Thoracic aorta (tissue), 2 donors: ENCODE measurements at regions not wholly inside any gene's neighbourhood (a gene's known extent, or its start where the extent isn't known, plus 50 kb on each side); places are given as distances from the start of the nearest gene placed in this dataset.

Source experiments
- ATAC-seq: fragments of 150-250 bp; one replicate; pipeline ENCODE4 v1.8.0; 2017; ENCODE audit warnings: low read depth; ENCODE audit not compliant: insufficient number of reproducible peaks, low FRiP score
- DNase-seq: peaks from one replicate; pipeline ENCODE4 v3.0.0-alpha.2; 2020; ENCODE audit warnings: low spot score
- H3K27ac ChIP-seq, 2 donors: fragments of 200-600 bp; sonication (generic); 1 replicate in 1 of 2; 2 replicates in 1 of 2; pipeline ENCODE4 v1.5.1; 2016; ENCODE audit warnings: mild to moderate bottlenecking in 2 of 2, moderate library complexity in 2 of 2
- H3K27me3 ChIP-seq: fragments of 200-600 bp; sonication (generic); replicated peaks from 2 replicates; pipeline ENCODE4 v1.6.0; 2016; ENCODE audit warnings: mild to moderate bottlenecking; ENCODE audit not compliant: insufficient read depth
- H3K36me3 ChIP-seq: fragments of 200-600 bp; sonication (generic); one replicate; pipeline ENCODE4 v1.5.1; 2016
- H3K4me1 ChIP-seq, 2 donors: fragments of 200-600 bp; sonication (generic); 1 replicate in 1 of 2; 2 replicates in 1 of 2; pipeline versions ENCODE4 v1.5.1 to v1.6.0; 2016; ENCODE audit warnings: low read depth in 2 of 2, mild to moderate bottlenecking in 1 of 2; ENCODE audit not compliant: control insufficient read depth in 1 of 2
- H3K4me3 ChIP-seq: fragments of 200-600 bp; sonication (generic); 2 replicates; pipeline ENCODE4 v1.5.1; 2016; ENCODE audit warnings: mild to moderate bottlenecking
- H3K9me3 ChIP-seq: fragments of 200-600 bp; sonication (generic); 2 replicates; pipeline ENCODE4 v1.5.1; 2016
- CTCF ChIP-seq: fragments of 200-600 bp; sonication (generic); IDR thresholded peaks from one replicate; pipeline ENCODE4 v1.5.1; 2019; ENCODE audit warnings: antibody characterized with exemption

GRCh38 chr9:130770093-130770492 lies 65.0 kb upstream of the ABL1 start:
- ATAC-seq (no peak), DNase-seq (no peak)
- no peaks in the 10 kb centered on the region for H3K36me3 ChIP-seq
- H3K4me3 ChIP-seq: no peak overlapping the region
- H3K27me3 ChIP-seq: no peaks in the 10 kb centered on the region
- peaks cover 15 to 33% of the 10 kb centered on the region in 2 donors for H3K4me1 ChIP-seq
- no peak for TF ChIP-seq CTCF
- no peak overlapping the region for H3K27ac ChIP-seq
- H3K9me3 ChIP-seq: no peaks in the 10 kb centered on the region

GRCh38 chr9:130770679-130771442 lies 64.2 kb upstream of the ABL1 start:
- Histone ChIP-seq H3K27ac (no peak overlapping the region), H3K36me3 (no peaks in the 10 kb centered on the region), H3K4me1 (peaks cover 12 to 25% of the 10 kb centered on the region in 2 donors), H3K4me3 (no peak overlapping the region), H3K9me3 (no peaks in the 10 kb centered on the region), H3K27me3 (no peaks in the 10 kb centered on the region)
- DNase-seq (no peak), ATAC-seq (no peak)
- TF ChIP-seq CTCF: peak; percentile 67

- Histone ChIP-seq H3K9me3 (no peaks in the 10 kb centered on the region), H3K4me1 (peaks cover 9 to 12% of the 10 kb centered on the region in 2 donors), H3K4me3 (no peak overlapping the region), H3K36me3 (no peaks in the 10 kb centered on the region), H3K27me3 (no peaks in the 10 kb centered on the region), H3K27ac (no peak overlapping the region)
- ATAC-seq: no peak
- TF ChIP-seq CTCF: no peak
- no peak for DNase-seq
Observed at GRCh38 chr9:130772185-130772584, 62.9 kb upstream of the ABL1 start.

- Histone ChIP-seq H3K4me1 (peaks cover 9 to 17% of the 10 kb centered on the region in 2 donors), H3K27ac (no peak overlapping the region), H3K36me3 (no peaks in the 10 kb centered on the region), H3K27me3 (no peaks in the 10 kb centered on the region), H3K4me3 (no peak overlapping the region), H3K9me3 (no peaks in the 10 kb centered on the region)
- no peak for ATAC-seq
- no peak for DNase-seq
- no peak for TF ChIP-seq CTCF
Observed at GRCh38 chr9:130774183-130774582, 60.9 kb upstream of the ABL1 start.

GRCh38 chr9:130775336-130775991 lies 59.6 kb upstream of the ABL1 start:
- DNase-seq (no peak), ATAC-seq (no peak)
- peaks cover 15 to 28% of the 10 kb centered on the region in 2 donors for H3K4me1 ChIP-seq
- no peak overlapping the region for H3K27ac ChIP-seq
- no peak for TF ChIP-seq CTCF
- H3K4me3 ChIP-seq: no peak overlapping the region
- H3K9me3 ChIP-seq: no peaks in the 10 kb centered on the region
- H3K27me3 ChIP-seq: no peaks in the 10 kb centered on the region
- H3K36me3 ChIP-seq: no peaks in the 10 kb centered on the region
